ENCODE measurements at regions not wholly inside any gene's neighbourhood (a gene's known extent, or its start where the extent isn't known, plus 50 kb on each side); places are given as distances from the start of the nearest gene placed in this dataset.

DNA sequence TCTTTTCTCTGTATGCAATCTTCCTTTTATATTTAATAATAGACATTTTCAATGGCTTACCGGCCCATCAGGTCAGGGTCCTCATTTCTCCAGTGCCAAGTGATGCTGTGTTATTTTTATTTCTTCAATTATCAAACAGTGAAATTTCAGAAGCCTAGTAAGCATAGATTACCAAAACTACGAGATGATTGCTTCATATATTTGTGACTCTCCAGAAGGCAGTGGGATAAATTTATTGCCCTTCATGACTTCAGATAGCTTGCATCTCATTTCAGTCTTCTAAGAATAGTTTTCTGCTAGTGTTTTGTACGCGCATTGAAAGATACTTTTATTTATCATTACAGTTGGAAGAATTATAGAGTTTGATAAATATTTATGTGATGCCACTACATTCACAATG, 139.6 kb downstream of the FAT3 start:
- DNase-seq = no peak
- in situ Hi-C loops (cut with MboI; ENCODE audit: low pct_unique_long_range_greater_than_20kb, low sequenced_read_pairs) = no loop called here

DNA sequence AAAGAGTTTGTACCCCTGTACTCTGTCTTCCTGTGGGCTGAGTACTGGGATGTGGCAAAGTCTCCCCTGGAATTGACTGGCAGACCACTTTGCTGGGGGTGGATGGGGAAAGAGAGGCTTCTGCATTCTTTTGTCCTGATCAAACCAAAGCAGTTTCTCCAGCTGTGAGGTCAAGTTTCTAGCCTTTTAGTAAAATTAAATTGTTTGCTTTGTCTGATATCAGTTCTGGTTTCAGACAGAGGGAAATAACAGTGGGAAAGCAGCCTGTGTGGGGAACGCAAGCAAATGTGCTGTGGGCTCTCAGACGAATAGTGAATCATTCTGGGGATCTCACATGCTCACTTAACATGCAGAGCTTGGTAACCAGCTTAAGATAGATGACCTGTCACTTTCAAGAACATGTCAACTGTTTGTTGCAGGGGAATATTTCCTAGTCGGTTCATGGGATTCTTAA, 151.6 kb downstream of the FAT3 start:
- DNase-seq = no peak
- in situ Hi-C loops (cut with MboI; ENCODE audit: low pct_unique_long_range_greater_than_20kb, low sequenced_read_pairs) = no loop called here

GRCh38 chr11:92376680-92377079, 152.1 kb downstream of the FAT3 start:
- in situ Hi-C loops (cut with MboI; ENCODE audit: low pct_unique_long_range_greater_than_20kb, low sequenced_read_pairs) = no loop called here

DNA sequence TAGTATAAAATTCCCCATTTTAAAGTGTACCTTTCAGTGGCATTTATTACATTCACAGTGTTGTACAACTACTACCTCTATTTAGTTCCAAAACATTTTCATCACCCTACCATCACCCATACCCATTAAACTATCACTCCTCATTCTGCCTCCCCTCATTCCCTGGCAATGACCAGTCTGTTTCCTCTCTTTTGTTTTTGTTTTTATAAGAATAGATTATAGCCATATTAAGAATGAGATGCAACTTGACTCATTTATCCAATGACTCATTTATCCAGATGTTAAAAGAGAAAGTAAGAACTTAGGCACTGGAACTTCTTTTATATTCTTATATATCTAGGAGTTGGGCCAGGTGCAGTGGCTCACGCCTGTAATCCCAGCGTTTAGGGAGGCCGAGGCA, 156.3 kb downstream of the FAT3 start:
- in situ Hi-C loops (cut with MboI; ENCODE audit: low pct_unique_long_range_greater_than_20kb, low sequenced_read_pairs) = no loop called here
- no peak for DNase-seq

More at GRCh38 chr11:92376680-92377079, 152.1 kb downstream of the FAT3 start:
- DNase-seq = no peak

- no peak for DNase-seq
- in situ Hi-C loops (cut with MboI; ENCODE audit: low pct_unique_long_range_greater_than_20kb, low sequenced_read_pairs) = no loop called here
Observed at GRCh38 chr11:92382311-92382710, 157.7 kb downstream of the FAT3 start.

- in situ Hi-C loops (cut with MboI; ENCODE audit: low pct_unique_long_range_greater_than_20kb, low sequenced_read_pairs) = no loop called here
- no peak for DNase-seq
Observed at GRCh38 chr11:92383430-92383829, 158.8 kb downstream of the FAT3 start.

- no peak for DNase-seq
- in situ Hi-C loops (cut with MboI; ENCODE audit: low pct_unique_long_range_greater_than_20kb, low sequenced_read_pairs) = no loop called here
Observed at GRCh38 chr11:92384358-92384757, 159.7 kb downstream of the FAT3 start.

DNA sequence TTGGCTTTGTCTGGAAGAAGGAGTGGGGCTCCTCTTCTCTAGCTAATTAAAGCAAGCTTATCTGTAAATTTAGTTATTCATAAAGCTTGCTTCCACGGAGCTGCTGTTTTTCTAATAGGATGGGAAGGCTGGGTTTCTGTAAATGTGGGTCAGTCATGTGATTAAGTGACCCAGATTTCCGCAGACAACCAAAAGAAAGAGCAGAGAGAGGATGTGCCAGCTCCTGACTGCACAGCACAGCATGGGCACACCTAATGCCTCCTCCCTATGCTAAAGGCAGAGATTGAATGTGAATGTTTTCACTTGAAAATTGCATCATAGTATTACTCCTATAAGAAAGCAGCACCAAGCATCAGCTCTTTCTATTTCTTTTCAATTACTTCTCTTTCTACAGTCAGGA, 160.2 kb downstream of the FAT3 start:
- in situ Hi-C loops (cut with MboI; ENCODE audit: low pct_unique_long_range_greater_than_20kb, low sequenced_read_pairs) = no loop called here
- DNase-seq = no peak

DNA sequence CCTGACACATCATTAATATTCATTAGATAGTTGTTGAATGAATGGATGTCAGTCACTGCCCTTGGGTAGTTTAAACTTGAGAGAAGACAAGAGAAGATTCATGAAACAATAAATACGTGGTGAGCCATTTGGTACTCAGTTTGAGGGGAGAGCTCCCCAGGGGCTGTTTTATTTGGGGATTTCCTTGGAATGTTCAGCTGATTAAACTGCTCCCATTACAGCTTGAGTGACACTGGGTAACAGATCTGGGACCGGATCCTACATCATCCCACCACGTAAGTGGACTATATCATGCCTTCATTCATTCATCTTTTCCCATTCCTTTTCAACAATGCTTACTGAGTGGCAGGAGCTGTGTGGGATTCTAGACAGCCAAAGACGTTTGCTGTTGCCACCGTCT, 162.0 kb downstream of the FAT3 start:
- no peak for DNase-seq
- in situ Hi-C loops (cut with MboI; ENCODE audit: low pct_unique_long_range_greater_than_20kb, low sequenced_read_pairs) = no loop called here

DNA sequence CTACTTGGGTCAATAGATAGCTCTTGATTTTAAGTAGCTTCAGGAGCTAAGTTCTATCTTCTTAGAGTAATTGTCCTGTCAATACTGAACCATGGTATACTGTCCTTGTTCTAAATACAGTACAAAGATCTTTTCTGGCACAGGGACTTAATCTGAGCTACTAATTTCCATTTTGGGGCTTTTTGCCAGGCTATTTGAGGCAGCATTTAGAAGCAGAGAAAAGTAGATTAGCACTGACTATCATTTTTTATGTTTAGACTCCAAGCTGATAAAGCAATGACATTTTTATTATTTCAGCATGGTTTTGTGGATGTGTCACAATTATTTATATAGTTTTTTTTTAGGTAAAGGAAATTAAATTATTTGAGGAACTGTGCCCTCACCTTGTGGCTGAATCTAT, 163.2 kb downstream of the FAT3 start:
- no peak for DNase-seq
- in situ Hi-C loops (cut with MboI; ENCODE audit: low pct_unique_long_range_greater_than_20kb, low sequenced_read_pairs) = no loop called here

DNA sequence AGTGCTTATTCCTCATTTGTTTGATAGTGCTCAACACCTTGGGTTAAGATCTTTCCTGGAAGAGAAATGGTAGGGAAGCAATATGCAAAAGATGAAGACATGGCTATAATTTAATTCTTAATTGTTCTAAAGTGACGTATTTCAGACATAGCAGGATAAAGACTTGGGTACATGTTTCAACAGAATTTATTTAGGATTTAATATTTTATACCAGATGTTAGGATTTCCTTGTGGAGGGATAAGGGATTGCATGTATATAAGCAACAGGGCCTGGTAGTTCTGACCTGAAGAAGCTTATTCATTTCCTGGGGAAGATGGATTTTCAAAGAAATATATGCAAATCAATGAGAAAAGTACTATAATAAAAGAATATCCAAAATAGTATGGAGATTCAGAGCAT, 163.8 kb downstream of the FAT3 start:
- DNase-seq = no peak
- in situ Hi-C loops (cut with MboI; ENCODE audit: low pct_unique_long_range_greater_than_20kb, low sequenced_read_pairs) = no loop called here

DNA sequence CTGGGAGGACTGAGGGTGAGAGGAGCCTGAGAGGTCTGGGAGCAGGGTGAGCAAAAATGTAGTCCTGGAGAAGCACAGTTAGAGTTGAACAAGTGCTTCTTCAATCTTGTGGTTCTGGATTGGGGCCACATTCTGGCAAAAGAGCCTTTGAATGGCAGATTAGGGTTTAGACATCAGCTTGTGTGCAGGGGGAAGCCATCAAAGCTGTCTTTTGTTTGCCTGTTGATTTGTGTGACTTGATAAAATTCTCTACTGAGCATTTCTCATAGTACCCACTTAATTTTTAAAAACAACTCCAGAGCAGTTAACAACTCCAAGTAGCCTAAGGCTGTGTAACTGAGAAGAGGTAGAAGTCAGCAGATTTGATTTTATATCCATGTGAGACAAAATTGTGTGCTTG, 166.2 kb downstream of the FAT3 start:
- no peak for DNase-seq
- in situ Hi-C loops (cut with MboI; ENCODE audit: low pct_unique_long_range_greater_than_20kb, low sequenced_read_pairs) = no loop called here

- DNase-seq = no peak
- in situ Hi-C loops (cut with MboI; ENCODE audit: low pct_unique_long_range_greater_than_20kb, low sequenced_read_pairs) = no loop called here
Observed at GRCh38 chr11:92391364-92391763, 166.7 kb downstream of the FAT3 start.

GRCh38 chr11:92391808-92392207, 167.2 kb downstream of the FAT3 start:
- no peak for DNase-seq
- in situ Hi-C loops (cut with MboI; ENCODE audit: low pct_unique_long_range_greater_than_20kb, low sequenced_read_pairs) = no loop called here

DNA sequence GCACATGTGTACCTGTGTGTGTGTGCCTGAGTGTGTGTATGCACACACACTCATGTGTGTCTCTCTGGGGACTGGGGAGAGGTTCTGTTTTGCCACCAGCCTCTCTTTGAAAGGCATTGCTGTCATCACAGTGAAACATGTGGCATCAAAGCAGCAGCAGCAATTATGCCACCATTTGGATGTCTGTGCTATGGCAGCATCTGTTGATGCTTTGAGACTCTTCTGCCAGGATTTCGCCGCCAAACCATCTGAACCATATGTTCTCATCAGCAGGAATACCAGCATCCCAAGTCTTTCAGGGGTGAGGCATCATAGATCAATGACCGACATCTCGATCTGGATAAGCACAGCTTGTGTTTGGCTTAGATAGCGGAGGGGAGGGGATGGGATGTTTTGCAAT, 168.6 kb downstream of the FAT3 start:
- DNase-seq = no peak
- in situ Hi-C loops (cut with MboI; ENCODE audit: low pct_unique_long_range_greater_than_20kb, low sequenced_read_pairs) = no loop called here

DNA sequence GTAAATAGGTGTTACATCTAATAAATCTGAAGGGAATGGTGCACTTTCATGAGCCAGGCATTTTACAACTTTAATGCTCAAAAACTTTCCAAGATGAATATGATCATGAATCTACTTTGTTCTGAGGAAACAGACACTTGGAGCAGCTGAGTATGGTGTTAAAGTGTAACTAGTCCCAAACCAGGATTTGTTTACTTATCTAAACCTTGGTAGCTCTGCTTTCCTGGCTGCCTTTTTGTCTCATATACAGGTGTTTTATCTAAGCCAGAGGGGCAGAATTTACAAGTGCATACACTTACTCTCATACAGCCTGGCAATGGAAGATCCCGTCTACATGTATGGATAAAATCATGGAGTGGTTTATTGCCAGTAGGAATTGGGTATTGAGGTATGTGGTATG, 171.5 kb downstream of the FAT3 start:
- in situ Hi-C loops (cut with MboI; ENCODE audit: low pct_unique_long_range_greater_than_20kb, low sequenced_read_pairs) = no loop called here
- no peak for DNase-seq

DNA sequence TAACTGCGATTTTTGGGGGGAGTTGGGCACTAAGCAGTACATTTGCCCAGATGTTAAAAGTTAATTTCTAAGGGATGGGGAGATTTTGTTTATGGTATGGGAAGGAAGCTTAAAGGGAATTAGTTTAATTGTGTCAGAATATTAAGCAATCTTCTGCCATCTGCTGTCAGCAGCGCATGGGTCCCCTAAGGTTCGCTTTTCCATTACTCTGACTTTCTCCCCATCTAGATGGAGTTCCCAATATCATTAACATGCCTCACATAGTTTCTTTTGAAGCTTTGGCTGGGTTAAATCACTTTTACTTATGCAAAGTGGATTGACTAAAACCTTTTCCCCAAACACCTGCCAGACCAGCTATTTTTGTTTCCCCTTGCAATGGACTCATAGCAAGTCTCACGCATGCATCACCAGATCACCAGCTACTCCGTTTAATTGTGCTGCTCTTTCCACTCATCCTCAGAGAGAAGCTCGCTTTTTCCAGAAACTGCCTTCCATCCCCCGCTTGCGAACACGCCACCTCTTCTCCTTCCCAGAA, 172.7 kb downstream of the FAT3 start:
- no peak for DNase-seq
- in situ Hi-C loops (cut with MboI; ENCODE audit: low pct_unique_long_range_greater_than_20kb, low sequenced_read_pairs) = no loop called here

DNA sequence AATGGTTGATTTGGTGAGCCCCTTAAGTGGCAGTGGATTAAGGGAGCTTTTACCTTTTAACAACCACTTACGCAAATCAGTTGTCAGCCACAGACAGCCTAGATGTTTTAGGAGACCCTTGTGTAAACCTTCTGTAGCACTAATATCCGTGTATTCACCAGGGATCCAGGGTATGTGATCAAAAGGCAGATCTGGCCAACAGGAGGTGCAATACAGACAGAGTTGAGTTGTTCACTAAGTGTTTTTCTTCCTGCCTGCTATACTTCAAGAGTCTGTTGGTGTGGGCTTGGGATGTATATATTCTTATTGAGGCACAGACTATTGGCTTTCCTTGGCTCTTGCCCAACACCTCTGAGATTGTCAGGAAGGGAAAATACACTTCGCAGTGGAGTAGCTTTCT, 175.1 kb downstream of the FAT3 start:
- no peak for DNase-seq
- in situ Hi-C loops (cut with MboI; ENCODE audit: low pct_unique_long_range_greater_than_20kb, low sequenced_read_pairs) = no loop called here

GRCh38 chr11:92401520-92401919, 176.9 kb downstream of the FAT3 start:
- in situ Hi-C loops (cut with MboI; ENCODE audit: low pct_unique_long_range_greater_than_20kb, low sequenced_read_pairs) = no loop called here
- no peak for DNase-seq

DNA sequence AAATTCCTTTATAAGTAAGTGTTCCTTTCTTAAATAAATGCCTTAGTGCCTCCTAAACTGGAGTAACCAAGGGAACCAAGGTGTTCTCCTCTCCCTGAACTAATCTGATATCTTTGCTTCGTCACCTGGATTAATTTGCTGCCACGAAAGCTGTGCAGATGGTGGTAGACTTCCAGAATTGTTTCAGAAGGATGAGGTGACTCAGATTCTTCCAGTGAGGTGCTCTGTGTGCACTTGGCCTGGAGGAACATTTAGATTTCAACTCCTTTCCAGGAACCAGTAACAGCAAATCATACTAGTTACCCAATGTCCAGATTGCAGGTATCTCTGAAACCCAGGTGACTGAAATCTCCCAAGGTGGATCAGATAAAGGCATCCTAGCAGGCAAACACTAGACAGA, 181.9 kb downstream of the FAT3 start:
- in situ Hi-C loops (cut with MboI; ENCODE audit: low pct_unique_long_range_greater_than_20kb, low sequenced_read_pairs) = no loop called here
- DNase-seq = no peak

DNA sequence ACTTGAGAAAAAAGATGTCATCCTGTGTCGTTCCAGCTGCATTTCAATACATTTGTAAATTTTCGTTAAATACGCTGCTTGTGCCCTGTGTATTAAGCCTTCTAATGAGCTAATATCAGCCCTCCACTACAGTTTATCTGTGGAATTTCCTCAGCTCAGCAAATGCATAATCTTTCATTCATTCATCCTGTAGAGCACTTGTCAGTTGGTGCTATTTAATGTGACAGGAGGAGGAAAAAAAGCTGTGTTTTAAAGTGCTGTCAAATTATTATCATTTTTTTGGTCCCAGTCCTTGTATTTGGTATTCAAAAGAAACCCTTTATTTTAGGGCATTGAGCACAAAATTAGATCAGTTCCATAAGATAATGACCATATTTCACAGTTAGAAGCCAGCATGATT, 184.7 kb downstream of the FAT3 start:
- DNase-seq = no peak

GRCh38 chr11:92409956-92410355, 185.3 kb downstream of the FAT3 start:
- in situ Hi-C loops (cut with MboI; ENCODE audit: low pct_unique_long_range_greater_than_20kb, low sequenced_read_pairs) = no loop called here

More for the DNA sequence above, 184.7 kb downstream of the FAT3 start:
- in situ Hi-C loops (cut with MboI; ENCODE audit: low pct_unique_long_range_greater_than_20kb, low sequenced_read_pairs) = no loop called here

More at GRCh38 chr11:92409956-92410355, 185.3 kb downstream of the FAT3 start:
- no peak for DNase-seq

Measured in KBM-7 (cell line).